ENCODE measurements at regions not wholly inside any gene's neighbourhood (a gene's known extent, or its start where the extent isn't known, plus 50 kb on each side); places are given as distances from the start of the nearest gene placed in this dataset.

DNA sequence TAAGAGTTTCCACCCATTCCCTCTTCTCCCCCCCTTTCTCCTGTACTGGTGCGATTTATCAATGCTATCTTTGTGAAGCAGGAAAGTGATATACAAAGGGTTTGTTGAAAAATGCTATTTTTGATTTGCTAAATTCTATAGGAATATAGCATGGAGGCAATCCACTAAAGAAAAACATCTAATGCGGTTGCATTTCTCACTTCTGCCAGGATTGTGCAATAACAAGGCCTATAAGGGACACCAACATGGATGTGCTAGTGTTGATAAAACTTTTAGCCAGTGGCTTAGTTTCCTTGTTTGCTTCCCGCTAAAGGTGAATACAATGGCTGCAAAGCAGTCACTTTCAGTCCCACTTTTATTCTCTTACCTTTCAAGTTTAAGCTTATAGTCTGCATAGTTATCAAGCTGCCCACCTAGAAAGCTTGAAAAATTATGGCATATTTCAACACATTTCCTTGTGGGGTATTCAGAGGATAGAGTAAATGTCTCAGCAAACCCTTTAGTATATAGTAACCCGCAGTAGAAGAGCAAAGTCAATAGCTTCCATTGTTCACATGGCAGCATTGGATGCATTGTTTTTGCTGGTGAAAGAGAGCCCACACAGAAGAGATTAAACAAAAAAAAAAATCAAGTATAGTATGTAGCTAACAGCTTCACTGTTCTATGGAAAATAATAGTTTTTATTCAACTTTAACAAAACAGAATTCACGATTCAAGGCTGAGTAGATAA is 674.6 kb upstream of the SEMA6A start:
- TF ChIP-seq, protein P1, sequence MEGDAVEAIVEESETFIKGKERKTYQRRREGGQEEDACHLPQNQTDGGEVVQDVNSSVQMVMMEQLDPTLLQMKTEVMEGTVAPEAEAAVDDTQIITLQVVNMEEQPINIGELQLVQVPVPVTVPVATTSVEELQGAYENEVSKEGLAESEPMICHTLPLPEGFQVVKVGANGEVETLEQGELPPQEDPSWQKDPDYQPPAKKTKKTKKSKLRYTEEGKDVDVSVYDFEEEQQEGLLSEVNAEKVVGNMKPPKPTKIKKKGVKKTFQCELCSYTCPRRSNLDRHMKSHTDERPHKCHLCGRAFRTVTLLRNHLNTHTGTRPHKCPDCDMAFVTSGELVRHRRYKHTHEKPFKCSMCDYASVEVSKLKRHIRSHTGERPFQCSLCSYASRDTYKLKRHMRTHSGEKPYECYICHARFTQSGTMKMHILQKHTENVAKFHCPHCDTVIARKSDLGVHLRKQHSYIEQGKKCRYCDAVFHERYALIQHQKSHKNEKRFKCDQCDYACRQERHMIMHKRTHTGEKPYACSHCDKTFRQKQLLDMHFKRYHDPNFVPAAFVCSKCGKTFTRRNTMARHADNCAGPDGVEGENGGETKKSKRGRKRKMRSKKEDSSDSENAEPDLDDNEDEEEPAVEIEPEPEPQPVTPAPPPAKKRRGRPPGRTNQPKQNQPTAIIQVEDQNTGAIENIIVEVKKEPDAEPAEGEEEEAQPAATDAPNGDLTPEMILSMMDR (IDR thresholded peaks at IDR 0.05; ENCODE audit: extremely low read depth in 1 of 2, insufficient read depth in 1 of 2, low read depth in 1 of 2, low read length in 2 of 2), result no peak
- no peak for TF ChIP-seq JUN (IDR thresholded peaks at IDR 0.05; ENCODE audit: borderline replicate concordance, insufficient read depth, insufficient read length, low read depth)
- no peak for TF ChIP-seq EZH2 (IDR thresholded peaks at IDR 0.05; ENCODE audit: borderline replicate concordance, low read depth, low read length, severe bottlenecking)
- no peak for TF ChIP-seq POLR2AphosphoS5 (IDR thresholded peaks at IDR 0.05; ENCODE audit: insufficient read depth, low read depth, low read length)
- no peak for TF ChIP-seq POLR2A (IDR thresholded peaks at IDR 0.05; ENCODE audit: low read depth, low read length)
- no peak for TF ChIP-seq MYC (IDR thresholded peaks at IDR 0.05; ENCODE audit: low read depth, low read length)
- TF ChIP-seq, protein P2, sequence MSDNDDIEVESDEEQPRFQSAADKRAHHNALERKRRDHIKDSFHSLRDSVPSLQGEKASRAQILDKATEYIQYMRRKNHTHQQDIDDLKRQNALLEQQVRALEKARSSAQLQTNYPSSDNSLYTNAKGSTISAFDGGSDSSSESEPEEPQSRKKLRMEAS (IDR thresholded peaks at IDR 0.05; ENCODE audit: insufficient read depth, insufficient read length), result no peak
- no peak for TF ChIP-seq FOS (IDR thresholded peaks at IDR 0.05; ENCODE audit: borderline replicate concordance, insufficient read depth, low read length)
